ENCODE measurements at regions not wholly inside any gene's neighbourhood (a gene's known extent, or its start where the extent isn't known, plus 50 kb on each side); places are given as distances from the start of the nearest gene placed in this dataset.

DNA sequence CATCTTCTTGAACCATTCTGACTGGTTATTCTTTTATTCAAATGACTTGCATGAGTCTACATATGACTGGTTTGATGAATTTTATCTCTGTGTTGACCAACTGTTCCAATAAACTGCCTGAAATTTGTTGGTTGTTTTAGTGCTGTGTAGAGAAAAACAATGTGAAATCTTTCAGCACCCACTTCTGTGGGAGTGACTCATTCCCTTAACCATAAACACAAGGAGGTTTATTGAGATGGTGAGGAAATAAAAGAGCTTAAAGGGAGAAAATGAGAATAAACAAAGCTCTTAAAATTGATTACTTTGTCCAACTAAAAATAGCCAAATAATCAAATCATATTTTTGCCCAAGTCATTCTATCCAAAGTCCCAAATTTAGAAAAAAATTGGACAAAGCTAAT, 341.1 kb downstream of the TGFB2 start:
- TF ChIP-seq POLR2AphosphoS5 (IDR thresholded peaks at IDR 0.05) (no peak), CTCF (IDR thresholded peaks at IDR 0.05) (no peak), POLR2A (IDR thresholded peaks at IDR 0.05) (no peak)
